ENCODE measurements at regions not wholly inside any gene's neighbourhood (a gene's known extent, or its start where the extent isn't known, plus 50 kb on each side); places are given as distances from the start of the nearest gene placed in this dataset.
A peak's percentile ranks its signal among the peaks of the same experiment; 100 is the strongest.

GRCh38 chr1:81032973-81033425 lies 767.7 kb upstream of the ADGRL2 start:
- no peak for DNase-seq

GRCh38 chr1:81032374-81032773 lies 768.4 kb upstream of the ADGRL2 start:
- no peak for DNase-seq

DNA sequence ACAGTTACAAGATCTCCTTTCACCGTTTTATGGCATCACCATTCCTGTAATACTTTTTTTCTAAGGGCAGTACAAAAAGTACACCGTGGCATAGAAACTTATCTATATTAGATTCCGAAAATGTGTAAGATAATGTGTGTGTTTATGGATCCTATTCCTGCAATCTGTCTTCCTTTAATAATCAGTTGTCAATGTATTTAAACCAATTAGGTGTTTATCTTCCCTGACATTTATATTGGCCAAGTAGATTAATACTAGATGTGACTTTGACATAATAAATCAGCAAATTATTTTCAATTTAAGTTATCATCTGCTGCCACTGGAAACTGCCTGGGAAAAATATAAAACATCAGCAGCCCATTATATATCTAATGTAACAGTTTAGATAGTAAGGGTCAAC lies 770.3 kb upstream of the ADGRL2 start:
- DNase-seq: no peak

DNA sequence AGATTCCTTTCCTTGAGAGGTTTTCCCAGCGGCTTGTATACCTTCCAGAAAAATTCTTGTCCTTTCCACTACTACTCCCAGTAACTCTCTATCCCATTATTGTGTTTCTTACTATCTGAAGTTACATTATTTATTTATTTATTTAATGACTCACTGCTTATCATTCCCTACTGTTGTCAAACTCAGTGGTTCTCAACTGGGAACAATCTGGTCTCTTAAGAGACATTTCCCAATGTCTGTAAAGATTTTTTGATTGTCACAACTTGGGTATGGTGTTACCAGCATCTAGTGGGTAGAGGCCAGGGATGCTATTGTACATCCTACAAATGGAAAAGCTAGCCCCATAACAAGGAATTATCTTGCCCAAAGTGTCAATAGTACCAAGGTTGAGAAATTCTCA lies 771.5 kb upstream of the ADGRL2 start:
- DNase-seq: no peak

- DNase-seq: no peak
Measured at GRCh38 chr1:81023187-81023724, 777.5 kb upstream of the ADGRL2 start.

DNA sequence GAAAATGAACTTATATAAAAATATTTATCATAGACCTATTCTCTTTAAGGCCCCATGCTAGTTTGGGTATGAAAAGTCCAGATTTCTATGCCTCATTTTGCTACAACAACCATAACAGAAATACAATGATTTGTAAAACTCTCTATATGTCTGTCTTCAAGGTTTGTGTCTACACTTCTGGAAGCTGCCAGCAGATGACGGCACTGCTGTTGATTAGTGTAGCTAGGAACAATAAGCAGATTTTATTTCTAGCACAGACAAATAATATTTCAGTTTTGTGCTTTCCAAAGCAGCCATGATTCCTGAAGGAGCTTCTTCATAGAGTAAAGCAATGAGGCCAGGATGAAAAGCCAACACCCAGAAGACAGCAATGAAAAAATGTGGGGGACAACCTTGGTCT lies 779.6 kb upstream of the ADGRL2 start:
- DNase-seq: no peak

GRCh38 chr1:81020506-81020905 lies 780.2 kb upstream of the ADGRL2 start:
- no peak for DNase-seq

- DNase-seq: no peak
Measured at GRCh38 chr1:81010126-81010525, 790.6 kb upstream of the ADGRL2 start.

DNA sequence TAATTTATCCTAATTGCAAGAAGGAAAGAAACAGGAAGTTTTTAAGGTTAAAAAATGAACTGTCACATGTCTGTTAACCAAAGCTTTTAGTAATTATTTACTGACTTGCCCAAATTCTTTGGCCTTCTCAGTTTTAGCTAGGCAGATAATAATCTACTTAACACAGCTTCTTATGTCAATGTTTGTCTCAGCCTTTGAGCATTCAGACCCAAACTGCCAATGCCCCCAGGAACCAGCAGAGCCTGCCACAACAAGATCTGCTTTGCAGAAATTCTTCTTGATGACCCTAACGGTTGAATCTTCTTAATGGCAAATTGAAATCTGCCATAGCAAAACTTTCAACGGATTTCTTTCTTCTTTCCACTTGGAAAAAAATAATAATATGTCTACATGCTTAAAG lies 792.4 kb upstream of the ADGRL2 start:
- DNase-seq: no peak

DNA sequence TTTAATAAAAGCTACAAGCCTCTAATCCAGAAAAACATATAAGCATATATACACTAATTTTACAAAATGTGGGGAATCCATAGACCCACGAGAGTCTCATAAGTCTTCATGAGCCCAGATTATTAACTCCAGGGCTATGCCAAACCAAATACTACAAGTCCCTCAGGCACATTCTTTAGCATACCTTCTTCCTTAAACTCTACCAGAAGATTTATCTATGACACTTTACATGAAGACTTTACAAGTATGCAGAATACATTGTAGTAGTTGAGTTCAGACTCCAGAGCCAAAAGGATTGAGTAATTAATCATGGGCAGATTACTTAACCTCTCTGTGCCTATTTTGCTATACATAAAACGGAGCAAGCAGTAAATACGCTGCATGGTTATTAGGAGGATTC lies 793.7 kb upstream of the ADGRL2 start:
- no peak for DNase-seq

GRCh38 chr1:81006502-81006901 lies 794.2 kb upstream of the ADGRL2 start:
- no peak for DNase-seq

DNA sequence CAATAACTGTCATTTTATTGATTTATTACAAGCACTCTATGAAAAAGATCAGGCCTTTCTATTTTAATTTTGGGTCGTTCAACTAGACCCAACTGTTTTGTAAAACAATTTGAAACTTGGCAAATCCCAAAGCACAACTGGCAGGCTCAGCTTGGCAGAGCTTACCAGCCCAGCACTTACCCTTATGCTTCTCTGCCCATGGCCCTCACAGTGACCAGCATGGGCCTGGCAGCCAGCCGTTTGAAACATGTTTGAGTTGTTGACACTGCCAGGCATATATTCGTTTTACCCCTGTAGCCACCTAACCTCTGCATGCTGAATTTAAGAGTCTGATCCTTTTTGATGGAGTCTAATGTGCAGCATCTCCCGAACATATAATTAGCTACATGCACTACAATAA lies 796.7 kb upstream of the ADGRL2 start:
- DNase-seq: no peak

DNA sequence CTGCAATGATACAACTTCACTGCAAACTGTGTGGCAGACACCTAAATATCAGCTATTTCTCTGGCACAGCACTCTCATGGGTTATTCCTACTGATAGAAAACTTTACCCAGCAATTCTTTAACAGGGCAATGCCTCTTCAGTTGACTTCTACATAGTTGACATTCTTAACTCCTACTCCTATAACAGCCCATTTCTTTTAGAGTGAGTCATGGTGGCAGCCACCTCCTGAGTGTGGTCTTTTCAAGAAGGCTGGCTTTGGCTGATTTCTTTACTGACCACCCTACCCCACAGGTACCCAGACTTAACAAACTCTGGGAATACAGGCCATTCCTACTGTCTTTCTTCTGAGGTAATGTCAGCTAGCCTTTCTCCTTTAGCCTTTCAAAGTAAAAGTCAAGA lies 805.8 kb upstream of the ADGRL2 start:
- no peak for DNase-seq

DNA sequence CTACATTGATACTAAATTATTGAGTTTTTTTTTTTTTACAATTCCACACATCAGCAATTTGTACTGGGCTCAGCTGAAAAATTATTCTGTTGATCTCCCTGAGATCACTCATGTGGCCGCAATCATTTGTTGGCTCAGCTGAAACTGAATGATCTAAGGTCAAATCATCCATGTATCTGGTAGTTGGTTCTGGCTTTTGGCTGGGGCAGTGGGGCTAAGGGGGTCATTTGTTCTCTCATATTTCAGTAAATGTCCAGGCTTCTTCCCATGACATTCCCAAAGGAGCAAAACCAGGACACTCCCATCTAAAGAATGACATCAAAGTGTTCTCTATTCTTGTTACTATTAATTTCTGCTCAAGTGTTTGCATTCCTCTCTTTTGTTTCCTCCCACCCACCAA lies 806.7 kb upstream of the ADGRL2 start:
- no peak for DNase-seq

GRCh38 chr1:80993154-80993980 lies 807.4 kb upstream of the ADGRL2 start:
- DNase-seq: no peak

DNA sequence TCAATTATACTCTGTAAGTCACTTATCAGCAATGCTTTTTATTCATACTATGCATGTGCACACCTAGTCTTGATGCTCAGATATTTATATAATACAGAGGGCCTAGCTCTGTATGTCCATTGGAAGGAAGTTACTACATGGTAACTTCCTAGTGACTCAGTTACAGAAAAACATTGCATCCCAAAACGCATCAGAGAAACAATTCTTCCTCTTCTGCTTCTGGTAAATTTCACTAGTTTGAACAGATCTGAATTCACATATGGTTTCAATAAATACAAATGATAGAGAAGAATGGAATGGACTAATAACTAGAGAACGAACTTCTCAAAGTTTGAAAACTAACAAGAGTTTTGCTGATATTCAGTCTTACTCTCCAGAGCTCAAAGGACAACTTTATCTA lies 811.3 kb upstream of the ADGRL2 start:
- DNase-seq: no peak

DNA sequence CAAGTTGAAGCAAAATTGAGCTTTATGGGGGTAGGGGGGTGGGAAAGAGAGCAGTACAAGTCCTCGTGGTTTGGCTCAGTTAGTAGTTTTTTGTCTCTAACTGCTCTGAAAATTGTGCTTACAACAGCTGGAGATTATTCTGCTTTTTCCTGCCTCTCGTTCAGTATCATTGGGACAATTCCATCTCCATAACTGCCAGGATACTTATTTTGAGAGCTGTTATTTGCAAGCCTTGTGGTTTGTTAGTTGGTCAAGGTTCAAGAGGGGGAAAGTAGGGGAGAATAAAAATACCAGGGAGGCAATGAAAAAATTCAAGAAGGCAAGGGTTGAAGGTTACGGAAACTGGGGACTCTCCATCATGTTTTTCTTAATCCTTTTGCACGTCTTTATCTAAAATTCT lies 811.8 kb upstream of the ADGRL2 start:
- no peak for DNase-seq

GRCh38 chr1:80987824-80988223 lies 812.9 kb upstream of the ADGRL2 start:
- DNase-seq: no peak

GRCh38 chr1:80987106-80987505 lies 813.6 kb upstream of the ADGRL2 start:
- no peak for DNase-seq

DNA sequence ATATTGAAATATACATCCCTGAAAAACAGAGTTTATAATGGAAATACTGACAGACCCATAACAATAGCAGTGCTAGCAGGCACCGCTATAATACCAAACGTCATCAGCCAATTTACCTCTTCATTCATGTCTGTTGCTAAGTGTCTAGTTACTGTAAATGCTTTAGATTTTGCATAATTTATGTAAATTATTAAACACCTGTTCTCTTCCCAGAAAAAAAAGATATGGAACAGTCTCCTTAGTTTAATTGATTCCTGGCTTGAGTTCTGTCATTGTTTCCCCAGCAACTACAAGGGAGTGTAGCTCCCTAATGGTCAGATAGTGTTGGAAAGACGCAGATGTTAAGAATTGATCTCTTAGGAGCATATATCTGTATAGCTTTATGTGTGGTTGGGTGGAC lies 817.9 kb upstream of the ADGRL2 start:
- DNase-seq: peak in 1 of 2 experiments; percentile 11

- no peak for DNase-seq
Measured at GRCh38 chr1:80973101-80973500, 827.6 kb upstream of the ADGRL2 start.

DNA sequence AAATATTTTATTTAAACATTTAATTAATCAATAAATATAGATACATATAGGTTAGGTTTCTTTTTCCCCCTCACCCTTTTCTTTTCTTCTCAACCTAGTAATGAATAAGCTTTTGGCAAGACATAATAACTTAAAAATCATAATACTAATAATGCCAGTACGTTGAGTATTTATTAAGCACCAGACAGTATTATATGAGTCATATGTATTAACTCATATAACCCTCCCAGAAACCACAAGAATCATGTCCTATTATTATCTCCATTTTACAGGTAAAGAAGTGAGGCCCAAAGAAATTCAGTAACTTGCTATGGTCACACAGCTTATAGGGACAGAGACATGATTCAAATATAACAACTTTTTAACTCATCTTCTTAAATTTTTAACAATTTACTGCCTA lies 834.5 kb upstream of the ADGRL2 start:
- DNase-seq: no peak

GRCh38 chr1:80962564-80962963 lies 838.2 kb upstream of the ADGRL2 start:
- DNase-seq: no peak

GRCh38 chr1:80961464-80962190 lies 839.1 kb upstream of the ADGRL2 start:
- DNase-seq: no peak

Measured in NCI-H524 (cell line).